VCaP (cell line): ENCODE measurements at regions not wholly inside any gene's neighbourhood (a gene's known extent, or its start where the extent isn't known, plus 50 kb on each side); places are given as distances from the start of the nearest gene placed in this dataset.

Experiments used
- H3K27ac ChIP-seq: fragments of 450-650 bp; 2 replicates; pipeline ENCODE4 v1.5.1; 2017
- CTCF ChIP-seq: fragments of 450-650 bp; conservative IDR thresholded peaks from 2 replicates; pipeline ENCODE4 v1.5.1; 2017; ENCODE audit warnings: mild to moderate bottlenecking, moderate library complexity

- no peak for TF ChIP-seq CTCF
- H3K27ac ChIP-seq: no peak overlapping the region
These were observed 606.7 kb upstream of the CHRM3 start for GRCh38 chr1:238779716-238780115.

- no peak overlapping the region for H3K27ac ChIP-seq
- TF ChIP-seq CTCF: no peak
These were observed 608.3 kb upstream of the CHRM3 start for GRCh38 chr1:238778113-238778512.

- no peak for TF ChIP-seq CTCF
These were observed 608.8 kb upstream of the CHRM3 start for GRCh38 chr1:238777551-238777950.

GRCh38 chr1:238776126-238776525 is 610.2 kb upstream of the CHRM3 start:
- TF ChIP-seq CTCF: no peak
- H3K27ac ChIP-seq: no peak overlapping the region

More at GRCh38 chr1:238777551-238777950, 608.8 kb upstream of the CHRM3 start:
- no peak overlapping the region for H3K27ac ChIP-seq

DNA sequence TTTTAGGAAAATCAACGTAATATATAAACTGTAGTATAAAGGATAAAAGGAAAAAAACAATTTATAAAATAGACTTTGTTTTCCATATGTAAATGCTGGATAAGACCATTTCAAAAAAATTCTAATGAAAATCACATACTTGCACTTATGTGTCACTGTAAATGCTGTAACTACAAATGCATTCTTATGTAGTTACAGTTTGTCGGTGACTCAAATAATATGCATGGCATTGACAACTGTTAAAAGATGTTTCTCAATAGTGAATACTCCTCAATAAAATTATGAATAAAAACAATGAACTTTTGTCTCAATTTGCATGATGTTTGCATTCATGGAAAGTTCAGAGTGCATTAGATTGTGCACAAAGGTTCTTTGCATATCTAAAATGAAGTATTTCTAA is 614.0 kb upstream of the CHRM3 start:
- no peak for TF ChIP-seq CTCF
- no peak overlapping the region for H3K27ac ChIP-seq

DNA sequence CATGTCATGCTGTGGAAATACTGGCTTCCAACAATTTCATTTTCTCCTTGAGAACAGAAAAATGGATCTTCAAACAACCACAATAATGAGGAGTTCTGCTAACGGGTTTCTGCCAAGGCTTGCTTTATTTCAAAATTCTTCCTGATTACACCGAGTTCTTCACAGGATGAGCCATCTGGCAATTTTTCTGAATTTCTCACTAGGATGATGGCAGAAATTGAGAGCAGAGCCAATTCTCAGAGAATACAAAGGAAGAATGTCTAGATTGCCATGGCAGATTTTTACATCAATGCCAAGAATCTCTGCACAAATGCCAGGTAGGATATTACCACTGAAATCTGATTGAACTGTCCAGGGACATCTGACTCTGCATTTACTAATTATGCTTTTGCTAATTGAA is 619.0 kb upstream of the CHRM3 start:
- TF ChIP-seq CTCF: no peak
- H3K27ac ChIP-seq: no peak overlapping the region

DNA sequence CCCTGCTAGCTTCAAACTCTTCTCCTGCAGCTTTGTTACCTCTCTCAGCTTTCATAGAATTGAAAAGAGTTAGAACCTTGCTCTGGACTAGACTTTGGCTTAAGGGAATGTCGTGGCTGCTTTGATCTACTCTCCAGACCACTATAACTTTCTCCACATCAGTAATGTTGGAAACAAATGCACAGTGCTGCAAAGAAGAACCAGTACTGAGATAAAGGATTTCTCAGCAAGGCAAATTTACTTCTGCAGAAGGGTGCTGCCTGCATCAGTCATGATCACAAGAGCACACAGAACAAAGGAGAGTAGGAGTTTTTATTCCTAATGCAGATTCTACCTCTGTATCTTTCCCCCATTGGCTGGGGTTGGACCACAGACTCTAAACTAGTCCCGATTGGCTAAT is 621.6 kb upstream of the CHRM3 start:
- no peak overlapping the region for H3K27ac ChIP-seq
- TF ChIP-seq CTCF: no peak

DNA sequence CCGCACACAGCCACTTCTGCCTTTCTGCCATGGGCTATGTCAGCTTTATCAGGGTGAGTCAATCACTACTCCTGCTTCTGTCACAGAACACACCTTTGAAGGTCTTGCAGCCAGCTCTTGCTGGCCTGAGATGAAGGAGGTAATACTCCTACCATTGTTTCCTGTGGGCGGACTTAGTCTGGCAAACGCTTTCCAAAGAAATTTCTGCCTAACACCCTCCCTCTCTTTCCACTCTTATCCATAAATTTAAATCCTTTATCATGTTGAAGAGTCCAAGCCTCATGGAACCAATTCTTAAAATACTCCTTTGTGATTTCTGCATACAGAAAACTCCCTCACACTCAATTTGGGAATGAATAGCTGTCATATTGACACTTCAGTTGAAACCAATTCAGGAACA is 633.1 kb upstream of the CHRM3 start:
- no peak overlapping the region for H3K27ac ChIP-seq
- TF ChIP-seq CTCF: no peak
